ENCODE measurements at regions not wholly inside any gene's neighbourhood (a gene's known extent, or its start where the extent isn't known, plus 50 kb on each side); places are given as distances from the start of the nearest gene placed in this dataset.

DNA sequence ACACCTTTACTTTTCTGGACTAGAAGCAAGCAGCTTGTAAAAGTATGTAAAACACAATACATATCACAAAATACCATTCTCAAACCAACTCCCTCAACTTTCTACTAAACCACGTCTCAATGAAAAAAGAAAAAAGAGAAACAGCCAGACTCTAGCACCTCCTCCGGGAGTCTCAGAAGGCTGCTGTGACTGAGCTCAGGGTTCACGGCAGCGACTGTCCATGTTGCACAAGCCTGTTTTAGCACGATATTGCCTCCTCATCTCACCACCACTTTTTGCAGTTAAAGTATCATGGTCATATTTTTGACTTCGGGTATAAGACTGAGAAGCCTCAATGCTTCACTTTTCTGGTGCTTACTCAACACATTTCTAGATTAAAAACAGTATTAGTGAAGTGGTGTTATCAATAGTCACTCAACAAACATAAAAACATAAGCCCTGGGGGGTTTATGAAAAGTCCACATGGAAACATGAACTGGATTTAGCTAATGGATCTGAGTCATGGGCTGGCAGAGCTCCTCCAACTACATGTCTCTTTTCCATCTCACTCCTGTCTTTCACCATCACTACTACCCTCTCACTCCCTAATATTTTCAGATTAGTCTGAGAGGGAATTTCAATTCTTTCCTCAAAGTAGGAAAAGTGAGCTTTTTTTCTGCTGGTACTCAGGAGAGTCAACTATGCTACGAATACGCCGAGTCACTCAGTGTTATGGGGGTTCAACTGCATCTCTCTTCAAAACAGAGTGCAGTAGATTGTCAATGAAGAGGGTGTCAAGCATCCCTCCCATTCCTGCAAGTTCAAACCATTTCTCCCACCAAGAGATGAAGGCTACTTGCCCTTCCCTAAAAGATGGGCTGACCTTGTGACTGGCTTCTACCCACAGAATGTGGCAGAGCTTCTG is 113.7 kb downstream of the OSR1 start:
- intact Hi-C loops (cut with DNase I), result no loop called here
- no peak for DNase-seq (ENCODE audit: low spot score)

DNA sequence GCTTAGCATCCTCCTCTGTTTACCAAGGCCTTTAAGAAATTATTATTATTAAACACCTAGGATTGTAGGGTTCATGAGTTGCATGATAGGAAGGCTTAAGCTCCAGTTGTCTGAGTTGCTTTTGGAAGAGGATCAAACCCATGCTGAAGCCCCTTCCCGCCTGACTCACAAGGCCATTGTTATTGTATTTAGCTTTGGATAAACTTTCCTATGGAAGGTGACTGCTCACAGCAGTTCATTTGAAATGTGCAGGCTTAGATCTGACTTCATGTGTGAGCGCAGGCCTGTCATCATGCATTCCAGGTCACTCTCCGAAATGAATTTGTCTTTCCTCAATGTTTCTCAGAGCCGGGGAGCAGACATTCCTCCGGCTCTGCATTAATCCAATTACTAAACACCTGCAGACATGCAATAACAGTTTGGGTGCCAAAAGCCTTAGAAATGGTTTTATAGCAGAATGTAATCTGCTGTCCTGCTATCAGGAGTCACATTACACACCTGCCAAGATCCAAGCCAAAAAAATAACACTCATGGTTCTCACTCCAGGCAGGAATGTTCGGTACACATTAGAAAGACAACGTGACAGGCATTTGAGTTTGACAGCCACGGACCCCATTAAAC is 119.9 kb downstream of the OSR1 start:
- intact Hi-C loops (cut with DNase I), result no loop called here
- no peak for DNase-seq (ENCODE audit: low spot score)

DNA sequence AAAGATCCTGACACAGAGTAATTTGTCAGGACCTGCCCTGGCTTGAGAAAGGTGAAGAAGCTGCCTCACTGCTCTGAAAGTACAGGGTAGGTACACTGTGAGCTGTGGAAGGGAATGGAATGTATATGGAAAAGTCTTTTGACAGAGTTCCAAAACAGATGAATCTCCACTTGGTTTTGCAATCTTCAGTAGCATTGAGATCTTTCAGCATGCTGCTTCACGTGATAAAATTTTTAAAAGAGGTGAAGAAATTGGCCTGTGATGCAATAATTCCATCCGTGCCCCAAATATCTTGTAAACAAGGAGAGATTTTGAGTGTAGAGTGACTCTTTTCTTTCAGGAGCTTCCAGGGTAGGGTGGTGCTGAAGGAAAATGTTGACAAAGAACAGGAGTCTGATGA is 123.1 kb downstream of the OSR1 start:
- no peak for DNase-seq (ENCODE audit: low spot score)
- intact Hi-C loops (cut with DNase I), result no loop called here

DNA sequence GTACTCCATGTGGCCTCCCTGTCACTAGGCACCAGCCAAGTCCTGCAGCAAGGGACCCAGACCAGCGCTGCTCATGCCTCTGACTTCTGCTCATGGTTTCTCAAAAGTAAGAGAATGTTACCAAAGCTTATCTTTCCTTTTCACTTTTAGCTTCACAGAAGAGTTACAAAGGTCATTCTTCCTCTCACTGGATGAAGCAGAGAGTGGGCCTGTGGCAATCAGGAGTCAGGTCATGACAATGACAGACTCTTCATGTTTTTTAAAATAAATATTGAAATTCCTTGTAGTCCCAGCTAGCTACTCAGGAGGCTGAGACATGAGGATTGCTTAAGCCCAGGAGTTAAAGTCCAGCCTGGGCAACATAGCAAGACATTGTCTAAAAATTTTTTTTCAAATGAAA is 126.1 kb downstream of the OSR1 start:
- intact Hi-C loops (cut with DNase I), result no loop called here

DNA sequence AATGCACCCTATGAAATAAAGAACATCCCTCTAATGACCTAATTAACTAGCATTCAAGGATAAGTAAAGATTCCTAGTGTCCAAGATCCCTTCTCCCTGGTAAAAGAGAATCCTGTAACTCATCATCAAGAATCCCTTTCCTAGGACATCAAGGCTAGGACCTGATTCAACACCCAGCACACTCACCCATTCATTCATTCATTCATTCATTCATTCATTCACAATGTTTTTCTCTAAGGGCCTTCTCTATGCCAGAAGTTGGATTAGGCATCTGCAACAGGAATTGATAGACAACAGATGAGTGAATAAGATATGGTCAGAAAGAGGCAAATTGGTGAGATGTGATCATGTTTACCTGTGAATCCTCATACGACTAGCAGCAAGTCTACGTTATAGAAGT is 126.8 kb downstream of the OSR1 start:
- no peak for DNase-seq (ENCODE audit: low spot score)
- intact Hi-C loops (cut with DNase I), result no loop called here

More for the DNA sequence above, 126.1 kb downstream of the OSR1 start:
- DNase-seq (ENCODE audit: low spot score), result no peak

DNA sequence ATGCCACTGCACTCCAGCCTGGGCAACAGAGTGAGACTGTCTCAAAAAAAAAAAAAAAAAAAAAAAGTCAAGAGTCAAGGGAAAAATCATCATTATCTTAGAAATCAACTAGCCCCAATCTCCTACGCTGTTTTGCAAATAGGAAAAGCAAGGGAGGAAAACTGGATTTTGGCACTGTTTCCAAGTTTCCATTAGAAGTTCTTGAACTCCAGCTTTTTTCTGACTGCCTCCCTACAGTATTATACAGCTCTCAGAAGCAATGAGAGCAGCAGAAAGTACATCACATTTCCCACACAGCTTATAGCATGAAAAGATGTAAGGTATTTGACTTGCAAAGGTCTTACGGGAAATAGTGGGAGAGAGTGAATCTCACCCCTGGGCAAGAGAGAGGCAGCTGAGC is 127.8 kb downstream of the OSR1 start:
- intact Hi-C loops (cut with DNase I), result no loop called here
- no peak for DNase-seq (ENCODE audit: low spot score)

DNA sequence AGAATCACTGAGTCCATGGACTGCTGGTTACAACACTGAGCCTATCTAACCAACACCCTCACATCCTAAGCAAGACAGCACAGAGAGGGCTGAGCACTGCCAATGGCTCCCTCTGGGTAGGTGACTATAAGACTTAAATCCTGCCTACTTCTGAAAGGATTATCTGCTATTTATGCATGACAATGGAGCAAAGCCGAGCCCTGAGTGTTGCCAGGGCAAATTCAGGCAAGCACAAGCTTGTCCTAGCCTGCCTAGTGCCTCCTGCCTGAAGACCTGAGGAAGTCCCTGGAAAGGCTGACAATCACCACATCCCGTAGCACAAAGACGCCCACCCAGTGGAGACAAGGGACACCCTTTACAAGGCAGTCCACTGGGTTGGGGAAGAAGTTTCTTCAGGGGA is 129.7 kb downstream of the OSR1 start:
- intact Hi-C loops (cut with DNase I), result no loop called here
- no peak for DNase-seq (ENCODE audit: low spot score)

DNA sequence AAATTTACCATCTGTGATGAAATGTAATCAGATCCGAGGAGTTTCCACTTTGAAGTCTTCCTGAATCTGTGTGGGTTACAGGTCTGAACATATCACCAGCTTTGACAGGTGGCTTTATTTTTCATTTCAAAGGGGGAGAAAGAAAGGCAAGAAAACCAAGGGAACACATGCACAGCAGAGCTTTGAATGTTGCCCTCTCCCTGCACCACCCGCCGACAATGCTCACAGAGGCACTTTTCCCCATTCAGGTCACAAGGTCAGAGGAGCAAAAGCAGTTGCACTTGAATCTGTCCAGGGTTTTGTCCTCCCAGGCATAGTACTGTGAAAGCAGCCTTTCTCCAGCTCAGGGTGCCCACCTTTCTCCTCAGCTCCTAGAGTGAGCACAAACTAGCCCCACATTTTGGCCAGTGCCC is 130.2 kb downstream of the OSR1 start:
- intact Hi-C loops (cut with DNase I), result no loop called here
- DNase-seq (ENCODE audit: low spot score), result no peak

DNA sequence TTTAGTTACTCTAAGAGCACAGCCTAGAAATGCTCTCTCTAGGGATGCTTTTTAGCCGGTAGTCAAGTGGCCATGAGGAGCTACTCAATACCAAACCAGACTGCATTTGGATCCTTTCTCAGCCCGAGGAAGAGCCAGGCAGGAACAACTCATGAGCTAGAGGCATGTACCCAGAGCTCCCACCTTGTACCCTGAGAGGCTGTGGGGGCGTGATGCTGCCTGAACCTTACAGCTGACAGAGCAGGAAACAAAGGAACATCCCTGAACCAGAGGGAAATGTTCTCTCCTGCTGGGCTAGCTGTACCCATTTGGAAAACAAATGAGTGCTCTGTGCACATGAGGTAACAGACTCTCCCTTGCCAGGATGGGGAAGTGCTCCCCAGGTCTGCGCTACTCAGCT is 131.6 kb downstream of the OSR1 start:
- no peak for DNase-seq (ENCODE audit: low spot score)

DNA sequence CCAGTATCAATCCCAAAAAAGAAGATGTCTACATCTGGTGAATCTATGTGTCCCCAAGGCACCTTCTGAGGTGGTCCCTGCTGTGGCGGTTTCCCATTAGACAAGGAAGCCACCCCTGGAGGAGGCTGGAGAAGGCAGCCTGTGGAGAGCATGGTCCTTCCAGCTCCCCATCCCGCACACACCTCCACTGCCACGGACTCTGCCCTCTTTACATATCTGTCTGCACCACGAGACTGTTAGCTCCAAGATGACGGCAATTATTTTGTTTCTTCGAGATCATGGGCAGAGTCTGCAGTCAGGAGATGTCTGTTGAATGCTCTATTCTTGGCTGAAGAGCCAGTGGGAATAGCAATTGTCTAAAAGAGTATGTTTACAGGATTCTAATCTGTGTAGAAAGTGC is 132.0 kb downstream of the OSR1 start:
- DNase-seq (ENCODE audit: low spot score), result no peak
- intact Hi-C loops (cut with DNase I), result no loop called here

More for the DNA sequence above, 131.6 kb downstream of the OSR1 start:
- intact Hi-C loops (cut with DNase I), result no loop called here

DNA sequence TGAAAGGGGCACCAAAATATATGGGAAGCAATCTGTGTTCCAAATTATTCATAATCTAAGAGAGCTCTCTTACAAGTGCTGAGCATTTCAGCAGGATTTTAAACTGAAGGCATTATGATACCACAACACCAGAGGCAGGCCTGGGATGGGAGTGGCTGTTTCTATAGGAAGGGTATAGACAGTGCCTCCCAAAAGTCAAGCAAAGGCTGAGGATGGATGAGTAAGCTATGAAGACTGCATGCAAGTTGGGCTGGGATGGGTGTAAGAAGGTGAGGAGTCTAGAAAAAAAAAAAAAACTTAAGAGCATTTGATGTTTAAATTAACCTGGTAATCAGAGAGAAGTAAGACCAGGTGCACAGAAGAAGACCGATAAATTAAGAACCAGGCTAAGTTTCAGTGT is 132.5 kb downstream of the OSR1 start:
- DNase-seq (ENCODE audit: low spot score), result no peak
- intact Hi-C loops (cut with DNase I), result no loop called here

DNA sequence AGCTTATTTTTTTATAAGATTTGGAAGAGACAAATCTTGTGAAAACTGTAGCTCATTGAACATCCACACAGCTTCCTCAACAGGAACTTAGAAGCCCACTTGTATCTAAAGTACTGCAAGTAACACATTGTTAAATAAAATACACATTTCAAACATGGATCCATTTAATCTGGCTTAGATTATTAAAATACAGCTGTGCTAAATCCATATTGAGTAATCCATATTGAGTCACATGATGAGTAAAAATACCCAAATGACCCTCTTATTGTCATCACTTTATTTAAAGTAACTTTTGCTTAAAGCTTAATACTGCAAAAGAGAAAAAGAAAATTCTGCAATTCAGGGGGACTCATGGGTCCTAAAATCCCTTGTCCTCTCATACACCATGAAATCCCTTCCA is 133.3 kb downstream of the OSR1 start:
- intact Hi-C loops (cut with DNase I), result no loop called here
- DNase-seq (ENCODE audit: low spot score), result no peak

DNA sequence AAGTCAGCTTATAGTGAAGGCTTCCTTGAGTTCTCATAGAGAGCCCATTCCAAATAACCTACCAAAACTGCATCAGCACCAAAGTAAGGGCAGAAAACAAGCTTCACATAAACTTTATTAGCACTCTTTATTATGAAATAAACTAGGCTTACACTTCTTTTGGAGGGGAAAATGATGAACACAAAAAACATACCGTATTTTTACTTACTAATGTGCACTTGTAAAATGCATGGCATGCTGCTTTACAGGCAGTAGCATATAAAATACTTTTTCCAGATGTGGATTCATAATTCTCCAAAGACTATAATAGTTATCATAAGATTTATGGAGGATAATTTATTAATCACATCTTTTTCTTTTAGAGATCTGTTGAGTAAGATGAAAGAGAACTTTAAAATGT is 133.9 kb downstream of the OSR1 start:
- DNase-seq (ENCODE audit: low spot score), result no peak
- intact Hi-C loops (cut with DNase I), result no loop called here

DNA sequence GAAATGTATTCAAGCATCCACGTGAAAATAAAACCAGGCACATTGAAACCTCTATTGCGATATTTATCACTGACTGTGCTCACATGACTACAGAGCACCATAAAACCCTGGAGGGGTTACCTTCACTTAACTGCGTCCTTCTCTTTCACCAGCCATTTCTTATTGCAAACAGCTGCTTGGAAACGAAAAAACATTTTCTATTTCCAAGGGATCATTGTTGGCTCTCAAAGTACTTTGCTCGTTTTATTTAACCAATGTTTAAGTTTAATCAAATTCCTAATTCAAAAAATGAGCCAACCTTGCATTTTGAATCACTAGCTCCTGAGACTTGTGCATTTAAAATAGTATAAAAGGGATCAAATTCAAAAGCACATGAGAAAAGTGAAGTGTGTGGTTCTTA is 134.4 kb downstream of the OSR1 start:
- no peak for DNase-seq (ENCODE audit: low spot score)
- intact Hi-C loops (cut with DNase I), result no loop called here

DNA sequence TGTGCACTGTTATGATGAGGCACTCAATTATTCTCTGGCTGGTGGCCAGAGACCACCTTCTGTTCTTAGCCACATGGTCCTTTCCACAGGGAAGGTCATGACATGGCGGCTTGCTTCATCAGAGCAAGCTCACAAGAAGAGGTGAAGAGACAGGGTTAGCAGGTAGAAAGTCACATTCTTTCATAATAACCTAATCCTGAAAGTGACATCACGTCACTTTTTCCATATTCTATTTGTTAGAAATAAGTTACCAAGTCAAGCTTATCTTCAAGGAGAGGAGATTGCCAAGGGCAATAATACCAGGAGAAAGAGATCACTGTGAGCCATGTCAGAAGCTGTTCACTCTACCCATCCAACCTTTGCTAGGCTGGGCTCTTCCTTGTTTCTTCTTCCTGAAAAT is 139.4 kb downstream of the OSR1 start:
- intact Hi-C loops (cut with DNase I), result no loop called here

DNA sequence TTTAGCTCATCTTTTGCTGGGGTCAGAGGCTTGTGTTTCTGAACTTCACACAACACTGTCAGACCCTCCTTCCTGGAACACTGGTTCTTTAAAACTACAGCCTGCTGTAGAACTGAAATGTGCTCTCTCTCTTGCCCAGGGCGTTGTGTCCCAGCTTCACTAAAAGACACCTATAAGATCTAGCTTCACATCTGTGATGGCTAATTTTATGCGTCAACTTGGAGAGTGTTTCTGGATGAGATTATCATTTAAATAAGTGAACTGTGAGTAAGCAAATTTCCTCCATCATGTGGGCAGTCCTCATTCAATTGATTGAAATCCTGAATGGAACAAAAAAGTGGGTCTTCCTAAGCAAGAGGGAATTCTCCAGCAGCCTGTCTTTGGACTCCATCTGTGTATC is 140.3 kb downstream of the OSR1 start:
- DNase-seq (ENCODE audit: low spot score), result no peak
- intact Hi-C loops (cut with DNase I), result no loop called here

More for the DNA sequence above, 139.4 kb downstream of the OSR1 start:
- no peak for DNase-seq (ENCODE audit: low spot score)

DNA sequence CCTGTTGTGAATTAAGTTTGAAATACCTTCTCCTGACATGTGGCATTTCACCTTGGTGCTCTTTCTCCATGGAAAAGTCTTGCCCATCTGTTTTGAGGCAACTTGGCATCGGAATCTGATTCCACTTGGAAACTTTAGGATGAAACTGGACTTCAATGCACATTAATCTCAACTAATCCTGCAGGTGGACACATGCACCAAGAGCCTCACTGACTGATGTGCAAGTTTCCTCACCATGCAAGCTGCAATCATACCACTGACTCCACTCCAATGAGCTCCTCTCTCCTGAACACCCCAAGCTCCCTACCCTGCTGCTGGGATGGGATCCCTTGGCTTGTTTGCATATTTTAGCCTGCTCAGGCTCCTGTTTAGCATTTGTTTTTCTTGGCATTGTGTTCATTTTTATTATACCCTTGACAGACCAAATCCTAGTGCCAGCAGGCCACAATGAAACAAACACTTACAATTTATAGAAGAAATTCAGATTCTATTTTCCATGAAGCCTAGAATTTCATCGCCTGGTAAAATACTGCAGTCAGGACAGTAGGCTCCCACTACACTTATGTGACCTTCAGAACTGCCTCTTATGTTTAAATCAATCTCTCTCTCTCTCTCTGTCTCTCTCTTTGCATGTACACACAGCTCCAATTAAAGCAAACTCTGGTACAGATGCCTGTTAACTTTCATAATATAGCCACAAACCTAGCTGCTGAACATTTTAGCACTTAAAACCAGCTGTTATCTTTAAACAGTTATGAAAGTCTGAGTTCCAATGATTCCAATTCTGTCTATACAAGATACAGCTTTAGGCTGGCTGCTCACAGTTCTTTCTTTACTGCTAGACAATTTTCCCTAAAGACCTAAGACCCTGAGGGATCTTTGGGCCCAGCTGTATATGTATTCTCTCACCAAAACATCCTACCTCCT is 141.5 kb downstream of the OSR1 start:
- DNase-seq (ENCODE audit: low spot score), result no peak
- intact Hi-C loops (cut with DNase I), result no loop called here

DNA sequence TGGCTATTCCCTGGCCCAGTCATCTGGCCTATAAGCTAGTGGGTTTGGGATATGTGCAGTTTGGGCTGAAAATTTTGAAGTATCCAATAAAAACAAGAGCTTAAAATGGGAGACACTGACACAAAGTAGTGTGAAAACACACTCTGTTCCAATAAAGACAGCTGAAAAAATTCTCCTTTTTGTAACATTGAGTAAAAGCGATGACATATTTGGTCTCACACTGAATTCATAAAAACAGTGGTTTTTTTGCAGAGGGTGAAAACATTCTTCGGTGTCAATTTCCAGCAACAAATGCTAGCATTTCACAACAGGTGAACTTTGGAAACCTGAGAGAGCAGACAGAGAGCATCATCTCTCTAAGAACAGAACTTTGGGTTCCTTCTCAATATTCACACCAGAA is 142.2 kb downstream of the OSR1 start:
- intact Hi-C loops (cut with DNase I), result no loop called here
- DNase-seq (ENCODE audit: low spot score), result no peak

DNA sequence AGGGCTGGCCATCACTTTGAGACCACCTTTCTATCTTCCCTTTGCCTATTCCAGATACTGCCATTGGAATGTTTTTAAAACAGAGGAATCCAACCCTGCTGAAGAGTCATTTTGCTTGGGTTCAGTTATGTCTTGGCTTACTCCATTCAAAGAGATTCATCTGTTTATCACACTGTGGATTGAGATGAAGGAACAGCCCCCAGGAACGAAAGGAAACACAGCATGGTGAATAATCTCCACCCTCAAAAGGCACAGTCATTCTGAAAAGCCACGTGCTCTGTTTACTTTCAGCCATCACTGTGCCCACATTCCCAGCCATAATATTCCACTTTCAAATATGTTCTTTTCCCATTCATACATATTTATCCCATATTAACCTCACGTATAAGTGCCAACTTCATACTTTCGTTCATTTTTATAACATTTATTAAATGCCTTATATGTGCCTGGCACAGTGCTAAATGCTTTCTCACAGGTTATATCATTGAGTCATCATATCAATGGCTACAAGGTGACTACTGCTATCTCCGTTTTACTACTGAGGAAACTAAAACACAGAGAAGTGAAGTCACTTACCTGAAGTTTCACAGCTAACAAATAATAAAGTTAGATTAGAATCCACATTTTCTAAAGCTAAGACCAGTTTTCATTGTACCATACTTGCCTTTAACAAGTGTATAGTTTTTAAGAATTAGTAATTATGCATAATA is 143.6 kb downstream of the OSR1 start:
- intact Hi-C loops (cut with DNase I), result no loop called here
- no peak for DNase-seq (ENCODE audit: low spot score)
